NCI-H2196 (cell line): ENCODE measurements at regions not wholly inside any gene's neighbourhood (a gene's known extent, or its start where the extent isn't known, plus 50 kb on each side); places are given as distances from the start of the nearest gene placed in this dataset.

Source experiments
- DNase-seq: peaks from one replicate; lab custom pipeline; 2025; ENCODE audit not compliant: unreplicated experiment; lab: John Stamatoyannopoulos, UW

GRCh38 chr14:65278589-65278988 is 133.9 kb upstream of the FUT8 start:
- no peak for DNase-seq

DNA sequence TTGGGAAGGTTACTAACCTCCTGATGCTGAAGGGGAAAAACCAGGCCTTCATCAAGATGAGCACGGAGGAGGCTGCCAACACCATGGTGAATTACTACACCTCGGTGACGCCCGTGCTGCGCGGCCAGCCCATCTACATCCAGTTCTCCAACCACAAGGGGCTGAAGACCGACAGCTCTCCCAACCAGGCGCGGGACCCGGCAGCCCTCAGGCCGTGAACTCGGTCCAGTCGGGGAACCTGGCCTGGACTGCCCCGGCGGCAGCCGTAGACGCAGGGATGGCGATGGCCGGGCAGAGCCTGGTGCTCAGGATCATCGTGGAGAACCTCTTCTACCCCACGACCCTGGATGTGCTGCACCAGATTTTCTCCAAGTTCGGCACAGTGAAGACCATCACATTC is 133.0 kb upstream of the FUT8 start:
- no peak for DNase-seq

DNA sequence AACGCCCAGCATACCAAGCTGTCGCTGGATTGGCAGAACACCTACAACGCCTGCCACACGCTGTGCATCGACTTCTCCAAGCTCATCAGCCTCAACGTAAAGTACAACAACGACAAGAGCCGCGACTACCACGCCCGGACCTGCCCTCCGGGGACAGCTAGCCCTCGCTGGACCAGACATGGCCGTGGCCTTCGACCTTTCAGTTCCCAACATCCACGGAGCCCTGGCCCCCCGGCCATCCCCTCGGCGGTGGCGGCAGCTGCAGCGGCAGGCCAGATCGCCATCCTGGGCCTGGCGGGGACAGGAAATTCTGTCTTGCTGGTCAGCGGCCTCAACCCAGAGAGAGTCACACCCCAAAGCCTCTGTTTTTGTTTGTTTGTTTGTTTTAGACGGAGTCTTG is 132.6 kb upstream of the FUT8 start:
- no peak for DNase-seq

- no peak for DNase-seq
Measured at GRCh38 chr14:65280653-65281052, 131.9 kb upstream of the FUT8 start.

DNA sequence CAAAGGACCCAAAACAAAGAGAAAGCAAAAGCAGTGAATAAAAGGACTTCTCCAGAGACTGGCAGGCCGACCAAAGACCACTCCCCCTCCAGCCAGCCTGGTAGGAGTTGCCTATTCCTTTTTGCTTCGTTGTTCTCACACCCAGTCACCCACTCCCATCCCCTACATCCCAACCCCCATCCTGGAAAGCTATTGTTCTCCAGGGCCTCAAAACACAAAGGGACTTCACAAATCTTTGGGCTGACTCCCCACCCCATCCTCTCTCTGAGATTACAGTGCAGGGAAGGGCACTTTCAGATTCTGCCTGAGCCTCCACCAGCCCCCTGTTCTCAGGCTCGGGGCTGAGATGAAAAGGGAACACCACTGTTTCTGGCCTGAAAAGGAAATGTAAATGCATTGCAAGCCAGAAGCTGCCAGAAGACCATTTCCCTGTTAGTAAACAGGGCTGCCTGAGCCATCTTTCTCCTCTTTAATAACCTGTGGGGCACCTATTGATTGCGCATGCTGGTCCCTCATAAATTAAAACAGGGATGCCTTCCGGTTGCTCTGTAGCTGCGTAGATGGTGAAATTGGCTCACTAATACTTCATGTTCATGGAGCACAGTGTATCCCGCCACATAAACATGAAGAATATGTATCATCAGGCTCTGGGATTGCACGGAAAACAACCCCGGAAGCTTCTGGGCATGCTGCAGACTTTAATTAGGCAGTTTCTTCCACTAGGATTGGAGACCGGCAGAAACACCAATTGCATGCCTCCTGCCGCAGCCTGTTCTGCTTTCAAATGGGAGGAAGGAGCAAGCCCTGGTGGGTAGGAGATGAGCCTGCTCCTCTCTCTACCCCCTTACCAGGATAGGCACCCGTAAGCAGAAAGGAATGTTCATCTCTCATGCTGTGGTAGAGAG is 130.3 kb upstream of the FUT8 start:
- no peak for DNase-seq

GRCh38 chr14:65282896-65283253 is 129.7 kb upstream of the FUT8 start:
- no peak for DNase-seq

DNA sequence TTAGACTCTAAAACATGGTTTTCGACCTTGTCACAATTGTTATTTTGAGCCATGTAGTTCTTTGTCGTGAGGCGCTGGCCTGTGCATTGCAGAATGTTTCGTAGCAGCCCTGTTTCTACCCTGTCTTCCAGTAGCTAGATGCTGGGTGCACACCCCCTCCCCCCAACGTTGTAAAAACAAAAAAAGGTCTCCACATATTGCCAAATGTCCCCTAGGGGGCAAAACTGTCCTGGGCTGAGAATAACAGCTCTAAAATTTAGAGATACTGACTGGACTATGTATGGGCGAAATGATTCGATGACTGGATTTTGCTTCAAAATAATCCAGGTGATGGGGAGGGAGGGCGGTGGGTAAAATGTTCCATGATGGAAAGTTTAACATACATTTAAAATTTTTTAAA is 126.1 kb upstream of the FUT8 start:
- no peak for DNase-seq

DNA sequence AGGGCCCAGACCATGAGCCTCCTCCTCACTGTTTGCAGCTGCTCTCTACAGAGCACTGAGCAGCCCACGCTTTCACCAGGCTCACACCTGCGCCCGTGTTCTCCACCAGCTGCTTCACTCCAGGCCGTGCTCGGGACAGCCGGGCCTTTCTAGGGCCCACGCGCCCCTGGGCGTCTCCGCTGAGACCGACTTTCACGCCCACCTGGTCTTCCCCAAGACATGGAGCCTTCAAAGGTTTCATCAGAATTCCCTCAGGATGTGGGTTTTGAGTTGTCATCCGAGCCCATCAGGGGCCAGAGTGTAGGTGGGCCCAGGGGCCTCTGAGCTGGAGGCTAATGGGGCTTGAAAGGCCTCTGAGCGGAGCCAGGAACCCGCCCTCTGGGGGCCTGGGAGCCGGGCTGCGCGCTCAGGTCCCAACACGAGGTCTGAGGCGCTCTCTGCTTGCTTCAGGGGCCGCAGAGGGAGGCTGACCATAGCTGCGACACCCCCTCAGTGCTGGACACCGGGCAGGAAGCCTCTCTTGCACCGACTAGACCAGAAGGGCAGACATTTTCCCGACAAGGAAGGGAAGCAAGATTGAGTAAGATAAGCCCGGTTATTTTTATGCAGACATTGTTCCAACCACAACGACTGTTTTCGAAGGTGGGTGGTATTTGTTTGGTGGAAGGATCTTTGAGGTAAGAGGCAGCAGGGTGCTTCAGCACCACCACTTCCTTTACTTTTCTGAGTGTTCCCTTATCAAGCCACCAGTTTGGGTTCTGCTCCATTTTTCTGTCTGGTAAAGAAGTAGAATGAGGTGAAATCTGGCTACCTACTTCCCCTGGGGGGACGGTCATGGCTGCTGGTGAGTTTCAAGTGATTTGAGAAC is 125.0 kb upstream of the FUT8 start:
- DNase-seq = no peak

- no peak for DNase-seq
Measured at GRCh38 chr14:65290830-65291229, 121.7 kb upstream of the FUT8 start.

GRCh38 chr14:65291531-65291930 is 121.0 kb upstream of the FUT8 start:
- no peak for DNase-seq

DNA sequence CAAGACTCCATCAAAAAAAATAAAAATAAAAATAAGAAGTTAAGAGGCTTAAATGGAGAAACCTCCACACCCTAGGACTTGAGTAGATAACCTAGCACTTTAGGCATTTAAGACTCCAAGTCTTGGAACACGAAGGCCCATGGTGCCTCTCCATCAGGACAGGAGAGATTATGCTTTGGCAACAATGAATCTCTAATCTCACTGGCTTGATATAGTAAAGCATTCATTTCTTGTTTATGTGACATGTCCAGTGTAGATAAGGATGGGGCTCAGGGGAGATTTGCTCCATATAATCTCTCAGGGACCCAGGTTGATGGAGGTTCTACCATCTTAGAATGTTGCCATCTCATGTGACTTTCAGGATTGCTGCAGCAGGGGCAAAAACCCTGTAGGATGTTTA is 117.7 kb upstream of the FUT8 start:
- no peak for DNase-seq

GRCh38 chr14:65296402-65296801 is 116.1 kb upstream of the FUT8 start:
- no peak for DNase-seq

GRCh38 chr14:65296876-65297275 is 115.7 kb upstream of the FUT8 start:
- no peak for DNase-seq

DNA sequence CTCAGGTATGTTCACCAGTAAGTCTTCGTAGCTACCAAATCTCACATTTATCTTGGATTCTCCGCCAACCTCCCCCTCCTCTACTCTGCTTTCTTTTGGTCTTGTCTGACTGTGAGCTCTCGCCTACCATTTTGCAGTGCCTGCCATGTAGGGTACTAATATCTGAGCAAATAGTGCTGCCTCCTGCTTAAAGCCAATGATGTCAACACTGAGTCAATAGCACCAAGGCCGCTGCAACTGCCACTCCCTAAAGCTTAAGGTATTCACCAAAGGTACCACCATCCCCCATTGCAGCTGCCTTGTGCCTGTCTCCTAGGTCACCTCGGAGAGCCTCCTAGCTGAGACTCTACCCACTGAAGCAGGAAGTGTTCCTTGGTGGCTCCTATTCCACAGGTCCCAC is 114.8 kb upstream of the FUT8 start:
- DNase-seq = no peak

DNA sequence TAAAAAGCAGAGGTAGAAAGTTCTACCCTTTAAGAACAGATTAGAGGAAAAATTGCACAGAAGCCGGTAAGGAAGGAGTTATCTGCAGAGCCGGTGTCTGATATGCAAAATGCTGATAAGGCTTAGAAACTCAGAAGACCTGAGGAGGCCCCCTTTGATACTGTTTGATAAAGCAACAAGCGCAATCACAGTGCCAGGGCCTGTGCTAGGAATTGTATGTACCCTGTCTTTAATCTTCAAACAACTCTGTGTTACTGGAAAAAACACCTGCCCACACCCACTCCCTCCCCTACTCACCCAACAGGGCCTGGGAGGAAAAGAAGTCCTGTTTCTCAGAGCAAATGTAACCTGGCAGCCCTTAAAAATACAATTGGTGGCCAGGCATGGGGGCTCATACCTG is 112.7 kb upstream of the FUT8 start:
- DNase-seq = no peak

- no peak for DNase-seq
Measured at GRCh38 chr14:65301862-65302539, 110.5 kb upstream of the FUT8 start.

GRCh38 chr14:65302571-65303189 is 109.8 kb upstream of the FUT8 start:
- peak; percentile 5 for DNase-seq

DNA sequence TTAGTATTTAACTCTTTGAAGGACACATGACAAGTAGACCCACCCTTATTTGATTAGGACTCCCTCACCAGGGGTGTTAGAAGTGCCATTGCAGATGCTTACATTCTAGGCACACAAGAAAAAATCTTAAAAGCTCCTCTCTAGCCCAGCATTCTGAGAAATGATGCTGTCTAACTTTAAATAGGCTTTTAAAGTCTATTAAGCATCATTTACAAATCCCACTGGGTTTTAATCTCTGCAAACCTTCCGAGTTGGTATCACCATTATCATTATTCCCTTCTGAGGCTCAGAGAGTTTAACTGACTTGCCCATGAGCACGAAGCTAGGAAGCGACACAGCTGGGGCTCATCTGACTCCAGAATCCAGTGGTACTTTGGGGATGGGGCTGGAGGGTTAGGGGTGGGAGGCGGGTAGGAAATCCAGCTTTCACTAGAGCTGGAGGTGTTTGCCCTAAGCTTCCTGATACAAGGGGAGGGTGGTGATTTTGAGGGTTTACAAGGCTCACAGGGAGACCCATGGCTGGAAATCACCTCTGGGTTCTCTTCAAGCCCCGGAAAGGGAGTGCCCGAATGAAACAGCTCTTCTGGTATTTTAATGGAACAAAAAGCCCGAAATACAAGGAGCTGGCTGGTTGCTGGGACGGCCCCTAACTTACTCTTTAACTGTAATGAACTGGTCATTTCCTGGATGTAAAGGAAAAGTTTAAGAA is 109.2 kb upstream of the FUT8 start:
- DNase-seq = no peak

GRCh38 chr14:65303899-65304222 is 108.7 kb upstream of the FUT8 start:
- no peak for DNase-seq

- DNase-seq = no peak
Measured at GRCh38 chr14:65304239-65304638, 108.3 kb upstream of the FUT8 start.

DNA sequence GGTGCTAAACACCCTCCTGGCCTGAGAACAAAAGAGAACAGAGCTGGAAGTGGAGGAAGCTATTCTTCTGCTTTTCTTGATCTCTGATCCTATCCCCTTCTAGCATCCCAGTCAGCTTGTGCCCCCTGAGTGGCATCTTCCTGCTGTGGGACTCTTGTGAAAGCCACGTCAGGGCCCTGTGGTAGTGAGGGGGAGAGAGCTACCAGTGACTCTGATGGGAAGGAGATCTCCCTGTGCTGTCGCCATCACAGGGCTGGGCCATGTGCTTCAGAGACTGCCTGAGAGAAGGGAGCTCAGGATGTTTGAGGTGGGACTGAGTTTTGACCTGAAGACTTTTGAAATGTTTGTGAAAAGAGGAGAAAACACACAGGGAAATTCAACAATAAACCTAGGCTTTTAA is 107.6 kb upstream of the FUT8 start:
- DNase-seq = no peak
